Natural killer cell (primary cell): ENCODE measurements at regions not wholly inside any gene's neighbourhood (a gene's known extent, or its start where the extent isn't known, plus 50 kb on each side); places are given as distances from the start of the nearest gene placed in this dataset.

Experiments used
- ATAC-seq, 3 donors: fragments of 150-1000 bp in 2 of 3; fragments of 200-7000 bp in 1 of 3; cut with Tn5 transposase; 1 replicate in 1 of 3; 2 replicates in 2 of 3; pipeline ENCODE4 v1.10.0; 2021; ENCODE audit warnings: mild to moderate bottlenecking in 2 of 3, moderate library complexity in 2 of 3
- DNase-seq, 2 donors: peaks; one replicate each; pipeline versions ENCODE4 v3.0.0 to v3.0.0-alpha.2; 2013 to 2021; ENCODE audit warnings: mixed read lengths in 1 of 2
- H3K27ac ChIP-seq: one replicate; pipeline ENCODE4 v1.5.1; 2013; ENCODE audit warnings: mild to moderate bottlenecking, low read length
- H3K27me3 ChIP-seq: one replicate; pipeline ENCODE4 v1.6.1; 2013; ENCODE audit warnings: low read length; ENCODE audit not compliant: control insufficient read depth, insufficient read depth
- H3K36me3 ChIP-seq: one replicate; pipeline ENCODE4 v1.6.1; 2013; ENCODE audit warnings: low read length; ENCODE audit not compliant: control insufficient read depth, insufficient read depth
- H3K4me1 ChIP-seq: one replicate; pipeline ENCODE4 v1.6.1; 2013; ENCODE audit warnings: low read length; ENCODE audit not compliant: control insufficient read depth, insufficient read depth
- H3K4me3 ChIP-seq: one replicate; pipeline ENCODE4 v1.5.1; 2013; ENCODE audit warnings: low read length
- H3K9me3 ChIP-seq: one replicate; pipeline ENCODE4 v1.6.1; 2013; ENCODE audit warnings: low read length; ENCODE audit not compliant: control insufficient read depth, insufficient read depth
- H3K27ac Mint-ChIP-seq, 2 donors: one replicate each; pipeline ENCODE4 v1.8.0; 2022; ENCODE audit warnings: mild to moderate bottlenecking in 2 of 2, mixed read lengths in 2 of 2, moderate library complexity in 1 of 2
- H3K27me3 Mint-ChIP-seq, 2 donors: one replicate each; pipeline ENCODE4 v1.8.0; 2022; ENCODE audit warnings: low read depth in 2 of 2, mixed read lengths in 2 of 2
- H3K36me3 Mint-ChIP-seq: one replicate; pipeline ENCODE4 v1.8.0; 2022; ENCODE audit warnings: mixed read lengths
- H3K4me1 Mint-ChIP-seq, 2 donors: one replicate each; pipeline ENCODE4 v1.8.0; 2022; ENCODE audit warnings: mixed read lengths in 2 of 2
- H3K4me3 Mint-ChIP-seq: one replicate; pipeline ENCODE4 v1.8.0; 2022; ENCODE audit warnings: mild to moderate bottlenecking, moderate library complexity, mixed read lengths
- H3K9me3 Mint-ChIP-seq, 2 donors: one replicate each; pipeline ENCODE4 v1.8.0; 2022; ENCODE audit warnings: mixed read lengths in 2 of 2
- CTCF ChIP-seq: fragments of 200-600 bp; IDR thresholded peaks from one replicate; pipeline ENCODE4 v1.8.0; 2022; ENCODE audit warnings: antibody characterized with exemption
- WGBS: methylation state at CpG from one replicate; pipeline ENCODE4 v1.1.7; 2013; ENCODE audit warnings: missing lambda C conversion rate; ENCODE audit not compliant: insufficient coverage; 5-methylcytosine and 5-hydroxymethylcytosine counted together
- intact Hi-C: fragments of 100-400 bp; cut with micrococcal nuclease; formaldehyde crosslinking; loops from one replicate; pipeline ENCODE4 v1.14.2; 2022

- TF ChIP-seq CTCF, result no peak
- Mint-ChIP-seq H3K27me3 (peaks cover 0 to 2% of the 10 kb centered on the region in 2 donors), H3K4me3 (no peak overlapping the region), H3K9me3 (peaks cover 5 to 25% of the 10 kb centered on the region in 2 donors), H3K4me1 (no peaks in the 10 kb centered on the region), H3K36me3 (peaks cover 14% of the 10 kb centered on the region), H3K27ac (no peak overlapping the region)
- Histone ChIP-seq H3K36me3 (no peaks in the 10 kb centered on the region), H3K4me1 (no peaks in the 10 kb centered on the region), H3K27ac (no peak overlapping the region), H3K4me3 (no peak overlapping the region), H3K9me3 (no peaks in the 10 kb centered on the region), H3K27me3 (no peaks in the 10 kb centered on the region)
- intact Hi-C loops, result no loop called here
- DNase-seq (no peak), ATAC-seq (no peak)
- 49% methylated on average over 97 of the region's 103 CpGs for WGBS
Measured at GRCh38 chr17:26765860-26766709, 527.8 kb upstream of the WSB1 start.

GRCh38 chr17:26766743-26767142 is 527.2 kb upstream of the WSB1 start:
- Mint-ChIP-seq H3K27me3 (peaks cover 0 to 2% of the 10 kb centered on the region in 2 donors), H3K9me3 (peaks cover 5 to 25% of the 10 kb centered on the region in 2 donors), H3K4me3 (no peak overlapping the region), H3K4me1 (no peaks in the 10 kb centered on the region), H3K27ac (no peak overlapping the region), H3K36me3 (peaks cover 14% of the 10 kb centered on the region)
- no peak for DNase-seq
- no peaks in the 10 kb centered on the region for H3K4me1 ChIP-seq
- no peak for ATAC-seq
- H3K27me3 ChIP-seq, result no peaks in the 10 kb centered on the region
- no peak overlapping the region for H3K4me3 ChIP-seq
- no peaks in the 10 kb centered on the region for H3K36me3 ChIP-seq
- no peak for TF ChIP-seq CTCF
- intact Hi-C loops, result no loop called here
- no peaks in the 10 kb centered on the region for H3K9me3 ChIP-seq
- 59% methylated on average over 30 of the region's 40 CpGs for WGBS
- no peak overlapping the region for H3K27ac ChIP-seq

GRCh38 chr17:26773189-26774188 is 520.4 kb upstream of the WSB1 start:
- 61% methylated on average over 118 of the region's 118 CpGs for WGBS

More at GRCh38 chr17:26773189-26774188, 520.4 kb upstream of the WSB1 start:
- H3K27ac ChIP-seq, result no peak overlapping the region
- no peaks in the 10 kb centered on the region for H3K4me1 ChIP-seq
- Mint-ChIP-seq H3K4me3 (no peak overlapping the region), H3K4me1 (no peaks in the 10 kb centered on the region), H3K27me3 (no peaks in the 10 kb centered on the region), H3K36me3 (peaks cover 13% of the 10 kb centered on the region), H3K9me3 (peaks cover 4 to 14% of the 10 kb centered on the region in 2 donors), H3K27ac (no peak overlapping the region)
- no peaks in the 10 kb centered on the region for H3K36me3 ChIP-seq
- peaks cover 16% of the 10 kb centered on the region for H3K9me3 ChIP-seq
- no peak for ATAC-seq
- no peak for TF ChIP-seq CTCF
- DNase-seq, result no peak
- no peaks in the 10 kb centered on the region for H3K27me3 ChIP-seq
- intact Hi-C loops, result no loop called here
- H3K4me3 ChIP-seq, result no peak overlapping the region
